ENCODE measurements at regions not wholly inside any gene's neighbourhood (a gene's known extent, or its start where the extent isn't known, plus 50 kb on each side); places are given as distances from the start of the nearest gene placed in this dataset.
A peak's percentile ranks its signal among the peaks of the same experiment; 100 is the strongest.

DNA sequence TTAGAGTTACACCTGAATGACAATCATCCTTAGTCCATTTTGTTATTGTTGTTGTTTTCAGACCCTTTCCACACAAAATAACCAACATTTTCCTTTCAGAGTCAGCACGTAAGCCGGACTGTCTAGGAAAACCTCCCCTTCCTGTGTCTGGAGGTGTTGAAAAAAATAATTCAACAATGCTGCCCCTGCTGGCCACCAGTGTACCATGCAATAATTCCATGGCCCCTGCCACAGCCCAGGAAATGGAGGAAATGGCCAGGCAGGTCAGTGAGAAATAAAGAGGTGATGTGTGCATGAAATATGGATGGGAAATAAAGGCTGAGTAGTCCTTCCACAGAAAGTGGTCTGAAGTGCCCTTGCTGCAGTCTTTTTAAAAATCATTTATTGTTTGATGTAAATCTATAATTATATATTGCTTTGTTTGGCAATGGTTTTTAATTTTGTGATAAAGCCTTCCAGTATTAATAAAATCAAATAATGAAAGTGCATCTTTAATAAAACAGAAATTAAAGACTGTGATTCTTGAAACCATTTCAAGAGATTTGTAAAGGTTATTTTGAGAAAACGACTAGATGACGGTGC is 152.8 kb upstream of the PAPPA start:
- H3K4me3 ChIP-seq (ENCODE audit: low read depth, low read length): no peak overlapping the region
- TF ChIP-seq, protein P1, sequence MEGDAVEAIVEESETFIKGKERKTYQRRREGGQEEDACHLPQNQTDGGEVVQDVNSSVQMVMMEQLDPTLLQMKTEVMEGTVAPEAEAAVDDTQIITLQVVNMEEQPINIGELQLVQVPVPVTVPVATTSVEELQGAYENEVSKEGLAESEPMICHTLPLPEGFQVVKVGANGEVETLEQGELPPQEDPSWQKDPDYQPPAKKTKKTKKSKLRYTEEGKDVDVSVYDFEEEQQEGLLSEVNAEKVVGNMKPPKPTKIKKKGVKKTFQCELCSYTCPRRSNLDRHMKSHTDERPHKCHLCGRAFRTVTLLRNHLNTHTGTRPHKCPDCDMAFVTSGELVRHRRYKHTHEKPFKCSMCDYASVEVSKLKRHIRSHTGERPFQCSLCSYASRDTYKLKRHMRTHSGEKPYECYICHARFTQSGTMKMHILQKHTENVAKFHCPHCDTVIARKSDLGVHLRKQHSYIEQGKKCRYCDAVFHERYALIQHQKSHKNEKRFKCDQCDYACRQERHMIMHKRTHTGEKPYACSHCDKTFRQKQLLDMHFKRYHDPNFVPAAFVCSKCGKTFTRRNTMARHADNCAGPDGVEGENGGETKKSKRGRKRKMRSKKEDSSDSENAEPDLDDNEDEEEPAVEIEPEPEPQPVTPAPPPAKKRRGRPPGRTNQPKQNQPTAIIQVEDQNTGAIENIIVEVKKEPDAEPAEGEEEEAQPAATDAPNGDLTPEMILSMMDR (IDR thresholded peaks at IDR 0.05; ENCODE audit: insufficient read depth, low read length): peak; percentile 34
- no peak for DNase-seq (ENCODE audit: low read depth)

GRCh38 chr9:116002181-116002580 is 151.4 kb upstream of the PAPPA start:
- TF ChIP-seq, protein P1 (IDR thresholded peaks at IDR 0.05; ENCODE audit: insufficient read depth, low read length): no peak
- no peak overlapping the region for H3K4me3 ChIP-seq (ENCODE audit: low read depth, low read length)
- DNase-seq (ENCODE audit: low read depth): no peak

GRCh38 chr9:116002624-116003023 is 151.0 kb upstream of the PAPPA start:
- peak; percentile 58 for DNase-seq (ENCODE audit: low read depth)
- no peak overlapping the region for H3K4me3 ChIP-seq (ENCODE audit: low read depth, low read length)
- TF ChIP-seq, protein P1 (IDR thresholded peaks at IDR 0.05; ENCODE audit: insufficient read depth, low read length): no peak

- H3K4me3 ChIP-seq (ENCODE audit: low read depth, low read length): no peak overlapping the region
- TF ChIP-seq, protein P1 (IDR thresholded peaks at IDR 0.05; ENCODE audit: insufficient read depth, low read length): no peak
- no peak for DNase-seq (ENCODE audit: low read depth)
Measured at GRCh38 chr9:116003397-116003796, 150.2 kb upstream of the PAPPA start.

DNA sequence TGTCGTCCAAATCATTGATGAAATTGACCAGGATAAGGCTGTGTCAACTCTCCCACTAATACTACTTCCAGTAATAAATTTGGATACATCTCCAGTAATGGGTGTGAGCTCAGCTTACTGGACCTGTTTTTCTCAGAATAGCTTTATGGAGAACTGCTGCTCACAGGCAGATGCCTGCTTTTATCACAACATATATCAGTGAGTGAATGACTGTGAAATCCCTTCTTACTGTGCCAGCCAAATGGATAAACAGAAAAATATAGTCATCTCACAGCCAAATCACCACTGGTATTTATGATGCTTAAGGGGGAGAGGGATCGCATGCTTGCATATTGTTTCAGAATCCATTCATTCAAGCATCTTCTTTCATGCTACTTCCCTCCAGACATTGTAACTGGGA is 148.4 kb upstream of the PAPPA start:
- TF ChIP-seq, protein P1 (IDR thresholded peaks at IDR 0.05; ENCODE audit: insufficient read depth, low read length): no peak
- DNase-seq (ENCODE audit: low read depth): no peak
- no peak overlapping the region for H3K4me3 ChIP-seq (ENCODE audit: low read depth, low read length)

DNA sequence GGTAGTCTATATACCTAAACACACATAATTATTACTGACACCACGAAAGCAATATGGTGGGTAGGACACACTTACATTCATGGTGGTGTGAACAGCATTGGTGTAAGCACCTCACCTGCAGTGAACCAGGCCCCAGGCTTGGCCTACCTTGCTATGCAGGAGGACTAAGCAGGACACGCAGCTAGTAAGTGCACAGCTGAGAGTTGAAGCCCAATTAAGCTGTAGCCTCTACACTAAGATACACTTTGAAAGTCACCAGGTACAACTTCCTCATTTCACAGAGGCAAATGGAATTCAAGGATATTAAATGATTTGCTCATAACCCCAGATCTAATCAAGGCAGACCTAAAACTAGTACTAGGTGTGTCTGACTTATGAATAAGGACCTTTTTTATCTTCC is 145.8 kb upstream of the PAPPA start:
- TF ChIP-seq, protein P1 (IDR thresholded peaks at IDR 0.05; ENCODE audit: insufficient read depth, low read length): no peak
- DNase-seq (ENCODE audit: low read depth): no peak
- no peak overlapping the region for H3K4me3 ChIP-seq (ENCODE audit: low read depth, low read length)

- H3K4me3 ChIP-seq (ENCODE audit: low read depth, low read length): no peak overlapping the region
- no peak for DNase-seq (ENCODE audit: low read depth)
- TF ChIP-seq, protein P1 (IDR thresholded peaks at IDR 0.05; ENCODE audit: insufficient read depth, low read length): no peak
Measured at GRCh38 chr9:116008278-116008677, 145.3 kb upstream of the PAPPA start.

Data from fibroblast of the aortic adventitia (primary cell).